CD1c-positive myeloid dendritic cell (primary cell): ENCODE measurements at regions not wholly inside any gene's neighbourhood (a gene's known extent, or its start where the extent isn't known, plus 50 kb on each side); places are given as distances from the start of the nearest gene placed in this dataset.
"Not testable (repeated sequence)": the region's sequence is repeated elsewhere in the genome, so short reads cannot be mapped to it uniquely, and the experiment has no call there.

ENCODE experiments used
- DNase-seq: peaks from one replicate; pipeline ENCODE4 v3.0.0-alpha.2; 2016; ENCODE audit errors: extremely low spot score

DNA sequence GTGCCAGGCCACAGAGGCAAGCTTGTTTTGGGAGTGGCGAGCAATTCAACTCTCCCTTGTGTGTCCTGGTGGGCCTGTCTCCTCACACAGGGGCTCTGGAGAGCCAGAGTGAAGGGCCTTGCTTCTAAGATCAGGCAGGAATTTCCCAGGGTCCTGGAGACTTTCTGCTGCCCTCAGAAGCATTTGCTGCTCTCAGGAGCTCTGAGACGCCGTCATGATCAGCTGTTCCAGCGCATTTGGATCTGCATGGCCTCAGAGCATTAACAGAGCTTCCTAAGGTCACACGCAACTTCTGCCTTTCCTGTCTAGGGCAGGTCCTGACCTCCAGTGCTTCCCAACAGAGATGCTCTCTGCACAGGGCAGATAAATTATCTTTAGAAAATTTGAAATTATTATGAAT lies 52.2 kb upstream of the C10orf90 start:
- DNase-seq = no peak

DNA sequence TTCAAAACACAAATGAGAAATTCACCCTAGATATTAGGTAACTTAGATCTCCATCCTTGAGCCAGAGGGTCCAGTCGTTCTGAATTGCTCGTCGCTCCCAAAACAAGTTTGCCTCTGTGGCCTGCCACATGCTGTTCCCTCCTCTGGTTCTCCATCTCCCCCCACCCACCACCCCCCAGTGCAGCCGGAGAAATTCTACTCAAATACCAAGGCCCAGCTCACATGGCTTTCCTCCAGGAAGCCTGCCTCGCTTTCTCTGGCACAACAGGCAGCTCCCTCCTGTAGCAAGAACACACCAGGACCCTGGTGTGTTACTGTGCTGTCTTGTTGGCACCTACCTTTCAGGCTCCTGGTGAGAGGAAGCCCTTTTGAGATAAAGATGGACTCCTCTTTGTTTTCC lies 52.7 kb upstream of the C10orf90 start:
- no peak for DNase-seq

DNA sequence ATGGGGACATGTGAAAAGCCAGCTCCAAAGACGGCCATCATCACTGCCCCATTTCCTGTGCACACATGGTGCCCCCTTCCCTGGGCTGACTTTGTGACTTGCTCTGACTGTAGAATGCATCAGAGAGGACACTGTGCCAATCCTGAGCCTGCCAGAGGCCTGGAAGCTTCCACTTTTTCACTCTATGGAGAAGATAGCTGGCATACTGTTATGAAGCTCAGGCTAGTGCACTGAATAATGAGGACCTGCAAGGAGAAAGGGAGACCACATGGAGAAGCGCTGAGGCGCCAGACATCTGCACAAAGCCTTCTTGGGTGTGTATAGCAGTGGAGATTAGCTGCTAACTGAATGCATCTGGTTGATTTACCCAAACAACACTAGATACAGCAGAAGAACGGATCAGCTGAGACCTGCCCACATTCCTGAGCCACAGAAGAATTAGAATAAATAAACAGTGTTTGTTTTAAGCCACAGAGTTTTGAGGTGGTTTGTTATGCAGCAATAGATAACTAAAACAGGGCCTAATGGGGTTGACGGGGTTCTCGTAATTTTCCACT lies 58.9 kb upstream of the C10orf90 start:
- no peak for DNase-seq

- no peak for DNase-seq
Measured at GRCh38 chr10:126730856-126731609, 60.5 kb upstream of the C10orf90 start.

DNA sequence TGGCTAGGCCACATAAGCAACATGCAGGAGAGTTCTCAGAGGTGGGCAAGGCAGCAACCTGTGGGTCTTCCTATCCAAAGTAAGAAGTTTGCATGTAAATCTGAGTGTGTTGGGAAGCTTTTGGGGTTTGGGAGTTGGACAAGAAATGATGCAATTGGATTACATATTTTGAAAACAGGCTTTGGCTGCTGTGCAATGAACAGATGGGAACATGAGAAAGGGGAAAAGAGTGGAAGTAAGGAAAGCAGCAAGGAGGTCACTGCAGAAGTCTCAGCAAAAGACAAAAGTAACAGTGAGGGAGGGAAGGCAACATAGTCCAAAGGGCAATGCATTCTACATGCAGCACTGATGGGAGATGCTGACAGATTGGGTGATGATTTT lies 61.1 kb upstream of the C10orf90 start:
- no peak for DNase-seq

GRCh38 chr10:126732308-126732707 lies 61.8 kb upstream of the C10orf90 start:
- DNase-seq = no peak

- no peak for DNase-seq
Measured at GRCh38 chr10:126732868-126733267, 62.4 kb upstream of the C10orf90 start.

DNA sequence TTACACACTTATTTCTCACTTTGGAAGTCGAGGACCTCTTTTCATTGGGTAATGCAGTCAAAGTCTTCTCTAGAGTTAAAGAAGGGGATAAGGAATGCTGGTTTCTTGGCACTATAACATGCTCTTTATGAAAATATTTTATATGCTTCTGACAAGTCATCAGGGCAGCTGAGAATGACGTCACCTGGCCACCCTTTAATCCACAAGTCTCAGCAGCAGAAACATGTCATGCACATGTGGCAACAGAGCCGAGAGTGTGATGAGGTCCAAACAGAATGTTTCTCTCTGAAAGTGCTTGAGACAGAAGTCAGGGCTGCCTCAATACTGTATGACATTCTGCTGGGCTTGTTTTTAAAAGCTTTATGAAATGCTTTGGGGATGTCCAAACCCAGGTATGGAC lies 63.5 kb upstream of the C10orf90 start:
- no peak for DNase-seq

GRCh38 chr10:126734967-126735366 lies 64.5 kb upstream of the C10orf90 start:
- DNase-seq = no peak

DNA sequence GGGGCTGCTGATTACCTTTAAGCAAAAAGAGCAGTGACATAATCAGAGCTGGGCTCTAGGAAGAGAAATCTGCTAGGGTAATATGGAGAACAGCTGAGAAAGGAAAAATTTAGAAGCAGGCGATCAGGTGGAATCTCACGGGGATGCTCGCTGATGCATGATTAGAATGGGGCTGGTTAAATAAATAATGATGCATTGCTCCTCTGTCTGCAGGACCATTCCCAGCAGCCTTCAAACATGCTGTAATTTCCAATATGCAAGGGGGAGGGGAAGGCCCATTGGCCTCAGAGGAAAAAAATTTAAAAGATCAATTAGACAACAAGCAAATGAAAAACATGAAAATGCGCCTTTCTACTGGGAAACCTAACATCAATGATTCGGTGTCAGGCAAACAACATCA lies 65.6 kb upstream of the C10orf90 start:
- DNase-seq = no peak

GRCh38 chr10:126736727-126737126 lies 66.2 kb upstream of the C10orf90 start:
- no peak for DNase-seq

DNA sequence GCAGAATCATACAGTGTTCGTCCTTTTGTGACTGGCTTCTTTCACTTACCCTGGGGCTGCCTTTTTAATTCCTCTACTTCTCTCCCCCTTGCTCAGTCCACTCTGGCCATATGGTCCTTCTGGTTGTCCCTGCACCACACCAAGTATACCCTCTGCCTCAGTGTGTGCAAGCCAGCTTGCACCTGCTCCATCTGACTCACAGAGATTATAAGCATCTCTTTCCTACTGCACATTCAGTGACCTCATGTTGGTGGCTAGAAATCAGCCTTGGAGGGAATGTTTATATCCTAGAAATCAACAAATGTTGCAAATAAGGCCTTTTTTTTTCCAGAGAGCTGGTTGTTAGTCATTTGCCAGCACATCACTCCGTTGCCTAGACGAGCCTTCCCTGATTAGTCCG lies 67.5 kb upstream of the C10orf90 start:
- DNase-seq = no peak

DNA sequence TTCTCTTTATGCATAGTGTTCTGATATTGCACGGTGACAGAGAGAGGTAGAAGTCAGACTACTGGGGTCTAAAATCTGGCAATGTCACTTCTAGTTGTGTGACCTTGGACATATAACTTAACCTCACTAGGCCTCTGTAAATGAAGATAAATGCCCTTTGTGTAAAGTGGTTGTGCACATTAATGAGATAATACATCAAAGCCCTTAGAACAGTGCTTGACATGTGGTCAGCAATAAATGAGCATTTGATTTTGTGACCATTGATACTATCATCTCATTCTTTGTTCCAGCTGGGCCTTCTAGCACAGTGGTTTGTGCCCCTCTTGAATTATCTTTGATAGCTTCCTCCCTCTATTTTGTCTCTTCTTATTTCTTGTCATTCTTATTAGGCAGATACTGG lies 74.1 kb upstream of the C10orf90 start:
- DNase-seq = no peak

GRCh38 chr10:126749015-126749655 lies 78.6 kb upstream of the C10orf90 start:
- peak; percentile 51 for DNase-seq

DNA sequence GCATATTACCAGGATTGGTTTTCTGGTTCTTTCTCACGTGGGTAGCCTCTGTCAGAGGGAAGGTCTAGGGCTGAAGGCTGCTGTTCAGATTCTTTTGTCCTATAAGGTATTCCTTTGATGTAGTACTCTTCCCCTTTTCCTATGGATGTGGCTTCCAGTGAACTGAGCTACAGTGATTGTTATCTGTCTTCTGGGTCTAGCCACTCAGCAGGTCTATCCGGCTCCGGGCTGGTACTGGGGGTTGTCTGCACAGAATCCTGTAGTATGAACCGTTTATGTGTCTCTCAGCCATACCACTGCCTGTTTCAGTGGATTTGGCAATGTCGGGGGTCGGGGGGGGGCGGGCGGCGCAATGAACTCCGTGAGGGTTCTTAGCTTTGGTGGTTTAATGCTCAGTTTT lies 84.5 kb upstream of the C10orf90 start:
- DNase-seq = no peak

GRCh38 chr10:126758867-126759266 lies 88.4 kb upstream of the C10orf90 start:
- DNase-seq = no peak

- no peak for DNase-seq
Measured at GRCh38 chr10:126759531-126759930, 89.0 kb upstream of the C10orf90 start.

DNA sequence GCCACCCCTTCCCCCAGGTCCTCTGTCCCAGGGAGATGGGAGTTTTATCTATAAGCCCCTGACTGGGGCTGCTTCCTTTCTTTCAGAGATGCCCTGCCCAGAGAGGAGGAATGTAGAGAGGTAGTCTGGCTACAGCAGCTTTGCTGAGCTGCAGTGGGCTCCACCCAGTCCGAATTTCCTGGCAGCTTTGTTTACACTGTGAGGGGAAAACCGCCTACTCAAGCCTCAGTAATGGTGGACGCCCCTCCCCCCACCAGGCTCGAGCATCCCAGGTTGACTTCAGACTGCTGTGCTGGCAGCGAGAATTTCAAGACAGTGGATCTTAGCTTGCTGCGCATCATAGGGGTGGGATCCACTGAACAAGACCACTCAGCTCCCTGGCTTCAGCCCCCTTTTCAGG lies 96.2 kb upstream of the C10orf90 start:
- not testable (repeated sequence) for DNase-seq

DNA sequence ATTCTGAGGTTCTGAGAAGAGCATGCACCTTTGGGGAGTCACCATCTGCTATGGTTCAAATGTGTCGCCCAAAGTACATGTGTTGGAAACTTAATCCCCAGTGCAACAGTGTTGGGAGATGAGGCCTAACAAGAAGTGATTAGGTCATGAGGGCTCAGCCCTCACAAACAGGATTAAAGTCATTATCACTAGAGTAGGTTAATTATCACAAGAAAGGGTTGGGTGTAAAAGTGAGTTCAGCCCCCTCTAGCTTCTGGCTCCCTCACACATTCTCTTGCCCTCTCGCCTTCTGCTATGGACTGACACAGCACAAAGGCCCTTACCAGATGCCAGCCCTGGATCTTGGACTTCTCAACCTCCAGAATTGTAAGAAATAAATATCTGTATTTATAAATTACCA lies 100.3 kb upstream of the C10orf90 start:
- DNase-seq = no peak

- DNase-seq = no peak
Measured at GRCh38 chr10:126776168-126776567, 105.7 kb upstream of the C10orf90 start.

DNA sequence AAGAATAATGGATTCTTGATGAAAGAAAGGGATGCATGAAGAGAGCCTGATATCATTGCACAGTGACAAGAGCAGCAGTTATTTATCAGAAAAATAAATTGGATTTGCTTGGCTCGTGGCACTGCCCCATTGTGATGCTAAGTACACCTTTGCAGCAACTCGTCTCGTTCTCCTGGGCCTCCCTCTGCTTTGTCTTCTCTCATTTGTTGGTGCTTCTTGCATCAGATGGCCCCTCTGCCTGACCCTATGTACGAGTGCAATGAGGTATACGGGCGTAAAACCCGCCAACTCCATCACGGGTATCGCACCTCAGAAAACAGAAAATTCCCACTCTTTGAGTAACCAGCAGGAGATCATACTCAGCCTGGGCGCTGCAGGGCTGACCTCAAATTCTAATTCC lies 107.2 kb upstream of the C10orf90 start:
- no peak for DNase-seq

DNA sequence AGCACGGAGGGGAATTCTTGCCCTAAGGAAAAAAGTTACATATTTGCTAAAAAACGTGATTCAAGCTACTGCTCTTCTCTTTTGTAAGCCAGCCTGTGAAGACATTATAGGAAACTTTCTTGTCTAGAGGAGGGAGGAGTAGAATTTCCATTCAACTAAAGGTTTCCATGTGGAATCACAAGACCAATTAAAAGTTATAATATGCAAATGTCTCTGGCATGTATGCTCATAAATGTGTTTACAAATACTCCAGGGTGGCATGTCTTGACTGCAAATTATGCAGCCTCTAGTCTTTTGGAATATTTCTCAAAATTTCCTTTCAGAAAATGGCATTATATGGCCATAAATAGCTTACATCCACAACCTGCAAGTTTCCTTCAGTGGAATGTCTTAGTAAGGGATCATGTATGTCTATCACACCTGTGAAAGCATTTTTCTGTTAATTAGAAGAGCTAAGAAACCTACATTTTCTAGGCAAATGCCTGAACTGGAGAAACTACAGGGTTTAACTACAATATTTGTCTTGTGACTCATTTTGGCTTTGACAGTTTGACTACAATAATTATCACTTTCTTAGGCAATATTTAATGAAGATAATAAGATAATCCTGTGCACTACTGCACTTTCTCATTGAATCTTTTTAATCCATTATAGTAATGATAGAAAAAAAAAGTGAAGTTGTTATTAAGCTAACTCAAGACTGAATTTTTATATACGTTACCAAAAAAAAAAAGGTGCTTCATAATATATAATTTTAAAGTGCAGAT lies 111.1 kb upstream of the C10orf90 start:
- no peak for DNase-seq
